NCI-H1105 treated with DMSO at 0.1 percent for 48 hours (cell line): ENCODE measurements at regions not wholly inside any gene's neighbourhood (a gene's known extent, or its start where the extent isn't known, plus 50 kb on each side); places are given as distances from the start of the nearest gene placed in this dataset.
A peak's percentile ranks its signal among the peaks of the same experiment; 100 is the strongest.
"Not testable (repeated sequence)": the region's sequence is repeated elsewhere in the genome, so short reads cannot be mapped to it uniquely, and the experiment has no call there.

Experiments
- DNase-seq: peaks from one replicate; lab custom pipeline; 2025; lab: John Stamatoyannopoulos, UW

GRCh38 chr3:21237638-21238037 is 513.4 kb downstream of the ZNF385D start:
- DNase-seq: no peak

DNA sequence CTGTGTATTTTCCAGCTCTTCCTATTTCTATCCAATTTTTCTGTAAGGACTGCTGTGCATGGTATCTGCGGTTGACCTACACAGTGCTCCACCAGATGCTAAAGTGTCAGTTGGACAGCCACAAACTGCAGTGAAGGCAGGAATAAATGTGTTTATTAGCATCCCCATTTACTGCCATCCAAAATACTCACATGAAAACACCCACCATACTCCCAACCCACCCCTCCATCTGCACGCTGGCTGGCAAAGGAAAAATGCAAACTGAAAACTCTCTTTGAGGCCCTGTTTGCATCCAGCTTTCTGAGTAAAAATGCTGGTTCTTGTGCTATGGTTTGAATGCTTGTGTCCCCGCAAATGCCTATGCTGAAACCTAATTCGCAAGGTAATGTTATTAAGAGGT is 515.5 kb downstream of the ZNF385D start:
- no peak for DNase-seq

GRCh38 chr3:21234933-21235332 is 516.1 kb downstream of the ZNF385D start:
- DNase-seq: no peak

DNA sequence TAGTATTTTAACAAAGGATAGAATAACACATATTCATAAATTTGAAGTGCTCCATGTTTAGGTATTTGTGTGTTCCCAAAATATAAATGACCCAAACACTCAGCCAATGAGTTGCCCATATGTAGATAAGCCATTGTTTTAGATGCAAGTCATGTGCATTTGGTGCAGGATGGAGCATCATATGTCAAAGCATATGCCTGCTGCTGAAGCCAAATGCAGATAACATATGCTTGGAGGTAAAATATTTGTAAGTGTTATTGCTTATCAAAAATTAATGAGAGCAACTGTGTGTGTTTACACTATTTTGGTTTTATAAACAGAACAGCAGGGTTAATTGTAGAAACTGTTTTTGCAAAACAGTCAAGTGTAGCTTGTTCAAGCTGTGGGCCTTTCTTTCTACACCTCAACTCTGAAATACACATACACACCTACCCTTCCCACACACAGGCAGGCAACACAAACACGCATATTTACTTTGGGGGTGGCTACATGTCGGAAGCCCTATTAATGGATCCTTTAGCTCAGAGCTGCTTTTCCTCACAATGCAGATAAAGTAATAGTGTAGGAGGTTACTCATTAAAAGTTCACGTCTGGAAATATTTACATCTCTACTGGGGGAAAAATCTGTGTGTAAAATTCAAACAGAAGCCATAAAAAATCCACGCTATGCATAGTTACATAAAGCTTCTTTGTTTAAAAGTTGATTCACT is 521.4 kb downstream of the ZNF385D start:
- no peak for DNase-seq

GRCh38 chr3:21226086-21226485 is 524.9 kb downstream of the ZNF385D start:
- DNase-seq: no peak

DNA sequence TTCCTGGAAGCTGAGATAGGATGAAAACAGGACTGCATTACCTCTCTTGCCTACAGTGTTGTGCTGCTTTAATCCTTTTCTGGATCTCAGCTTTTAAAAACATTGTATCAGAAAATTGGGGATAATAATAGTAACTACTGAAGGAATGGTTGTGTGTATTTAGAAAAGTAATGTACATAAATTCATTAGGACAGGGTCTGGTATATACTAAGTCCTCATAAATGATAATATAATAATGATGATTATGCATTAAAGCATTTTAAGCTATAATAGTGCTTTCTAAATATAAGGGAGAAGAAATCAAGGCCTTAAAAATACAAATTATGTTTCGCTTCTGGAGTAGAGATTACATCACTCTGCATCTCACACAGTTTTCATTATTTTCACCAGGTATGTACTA is 530.1 kb downstream of the ZNF385D start:
- no peak for DNase-seq

GRCh38 chr3:21216598-21216997 is 534.4 kb downstream of the ZNF385D start:
- no peak for DNase-seq

DNA sequence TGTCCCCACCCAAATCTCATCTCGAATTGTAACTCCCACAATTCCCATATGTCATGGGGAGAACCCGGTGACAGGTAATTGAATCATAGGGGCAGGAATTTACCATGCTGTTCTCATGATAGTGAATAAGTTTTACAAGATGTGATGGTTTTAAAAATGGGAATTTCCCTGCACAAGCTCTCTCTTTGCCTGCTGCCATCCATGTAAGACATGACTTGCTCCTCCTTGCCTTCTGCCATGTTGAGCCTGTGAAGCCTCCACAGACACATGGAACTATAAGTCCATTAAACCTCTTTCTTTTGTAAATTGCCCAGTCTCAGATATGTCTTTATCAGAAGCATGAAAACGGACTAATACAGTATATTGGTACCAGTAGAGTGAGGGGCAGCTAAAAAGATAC is 546.9 kb downstream of the ZNF385D start:
- DNase-seq: not testable (repeated sequence)

GRCh38 chr3:21195203-21195602 is 555.8 kb downstream of the ZNF385D start:
- no peak for DNase-seq

DNA sequence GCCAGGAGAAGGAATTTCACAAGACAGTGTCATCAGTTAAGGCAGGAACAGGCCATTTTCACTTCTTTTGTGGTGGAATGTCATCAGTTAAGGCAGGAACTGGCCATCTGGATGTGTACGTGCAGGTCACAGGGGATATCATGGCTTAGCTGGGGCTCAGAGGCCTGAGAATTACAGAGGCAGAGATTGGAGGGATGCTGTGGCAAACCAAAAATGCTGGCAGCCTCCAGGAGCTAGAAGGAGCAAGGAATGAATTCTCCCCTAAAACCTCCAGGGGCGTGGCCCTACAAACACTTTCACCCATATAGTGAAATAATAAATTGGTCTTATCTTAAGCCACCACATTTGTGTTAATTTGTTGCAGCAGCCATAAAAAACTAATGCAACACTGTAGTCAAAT is 557.0 kb downstream of the ZNF385D start:
- not testable (repeated sequence) for DNase-seq

- no peak for DNase-seq
Observed at GRCh38 chr3:21188459-21188858, 562.6 kb downstream of the ZNF385D start.

- DNase-seq: no peak
Observed at GRCh38 chr3:21185816-21186314, 565.1 kb downstream of the ZNF385D start.

GRCh38 chr3:21174461-21174860 is 576.5 kb downstream of the ZNF385D start:
- DNase-seq: no peak

GRCh38 chr3:21170964-21171363 is 580.0 kb downstream of the ZNF385D start:
- no peak for DNase-seq

- peak; percentile 18 for DNase-seq
Observed at GRCh38 chr3:21169948-21170347, 581.1 kb downstream of the ZNF385D start.

DNA sequence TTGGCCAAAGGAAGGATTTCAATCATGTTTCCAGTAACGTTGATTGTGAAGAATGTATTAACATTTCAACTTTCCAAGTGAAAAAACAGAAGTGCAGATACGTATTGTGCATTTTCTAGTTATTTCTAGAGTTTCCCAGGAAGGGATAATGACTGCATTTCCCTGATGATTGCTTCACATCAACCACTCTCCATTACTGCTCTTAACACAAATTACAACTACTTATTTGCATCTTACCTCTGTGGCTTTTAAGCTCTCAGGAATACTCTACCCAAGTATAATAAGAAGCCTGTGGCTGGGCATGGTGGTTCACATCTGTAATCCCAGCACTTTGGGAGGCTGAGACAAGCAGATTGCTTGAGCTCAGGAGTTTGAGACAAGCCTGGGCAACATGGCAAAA is 582.5 kb downstream of the ZNF385D start:
- DNase-seq: no peak

DNA sequence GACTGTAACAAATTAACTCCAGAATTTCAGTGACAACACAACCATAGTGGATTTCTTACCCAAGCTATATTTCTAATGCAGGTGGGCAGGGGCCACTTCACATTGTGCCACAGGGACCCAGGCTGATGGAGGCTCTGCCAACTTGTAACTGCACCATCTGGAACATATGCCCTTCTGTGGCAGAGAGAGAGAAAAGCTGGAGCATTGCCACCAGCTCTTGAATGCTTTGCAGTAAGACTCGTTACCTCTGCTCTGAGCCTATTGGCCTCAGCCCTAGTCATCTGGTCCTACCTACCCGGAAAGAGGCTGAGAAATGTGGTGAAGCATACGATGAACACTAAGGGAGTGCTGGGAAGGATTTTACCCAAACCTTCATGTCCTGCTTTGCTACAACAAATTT is 587.1 kb downstream of the ZNF385D start:
- peak; percentile 39 for DNase-seq

- no peak for DNase-seq
Observed at GRCh38 chr3:21159543-21159906, 591.5 kb downstream of the ZNF385D start.

DNA sequence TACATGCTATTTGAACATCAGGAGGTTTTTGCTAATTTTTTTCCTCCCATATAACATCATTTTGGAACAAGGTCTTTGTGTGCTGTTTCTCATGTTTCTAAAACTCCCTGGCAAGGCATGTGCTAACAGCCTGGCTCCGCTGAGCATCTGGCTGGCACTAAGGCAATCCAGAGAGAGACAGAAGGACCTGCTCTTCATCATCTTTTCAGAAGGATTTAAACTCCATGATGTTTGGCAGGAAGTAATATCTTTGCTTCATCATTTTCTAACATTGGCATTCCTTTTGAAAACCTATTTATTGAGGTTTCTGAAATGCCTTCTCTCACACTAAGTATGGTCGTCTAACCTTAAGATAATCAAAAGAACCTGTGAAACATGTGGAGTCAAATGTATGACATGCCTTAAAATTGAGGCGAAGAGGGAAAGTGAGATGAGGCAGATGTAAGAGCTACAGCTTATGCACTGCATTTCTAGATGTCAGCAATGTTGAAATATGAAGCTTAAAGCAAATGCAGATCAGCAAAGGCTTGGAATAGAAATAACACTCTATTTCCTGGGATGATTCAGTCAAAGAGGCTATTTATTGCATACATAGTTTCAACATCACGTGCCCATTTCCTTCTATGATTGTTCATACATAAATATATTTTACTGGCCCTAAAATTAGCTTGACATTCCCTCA is 592.0 kb downstream of the ZNF385D start:
- DNase-seq: no peak

DNA sequence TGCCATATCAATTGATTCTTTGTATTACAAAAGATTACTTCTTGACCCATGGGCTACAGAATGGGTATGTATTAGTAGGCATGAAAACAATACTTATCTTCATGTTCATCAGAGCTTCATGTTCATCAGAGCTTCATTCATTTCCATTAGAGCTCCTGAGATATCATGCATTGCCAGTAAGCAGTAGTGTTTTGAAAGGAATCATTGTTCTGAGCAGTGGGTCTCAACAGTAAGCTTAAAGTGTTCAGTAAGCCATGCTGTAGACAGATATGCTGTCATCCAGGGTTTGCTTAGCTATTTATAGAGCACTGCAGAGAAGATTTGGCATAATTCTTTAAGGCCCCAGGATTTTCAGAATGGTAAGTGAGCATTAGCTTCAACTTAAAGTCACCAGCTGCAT is 596.1 kb downstream of the ZNF385D start:
- DNase-seq: no peak

GRCh38 chr3:21152555-21152954 is 598.5 kb downstream of the ZNF385D start:
- no peak for DNase-seq

DNA sequence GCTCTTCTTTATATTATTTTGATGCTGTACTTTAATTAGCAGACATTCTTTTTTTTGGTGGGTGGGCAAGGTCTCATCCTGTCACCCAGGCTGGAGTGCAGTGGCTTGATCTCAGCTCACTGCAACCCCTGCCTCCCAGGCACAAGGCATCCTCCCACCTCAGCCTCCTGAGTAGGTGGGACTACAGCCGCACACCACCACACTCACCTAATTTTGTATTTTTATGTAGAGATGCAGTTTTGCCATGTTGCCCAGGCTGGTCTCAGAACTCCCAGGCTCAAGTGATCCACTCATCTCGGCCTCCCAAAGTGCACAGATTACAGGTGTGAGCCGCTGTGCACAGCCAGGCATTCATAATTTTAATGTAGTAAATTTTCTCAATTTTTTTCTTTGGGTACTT is 608.1 kb downstream of the ZNF385D start:
- no peak for DNase-seq

DNA sequence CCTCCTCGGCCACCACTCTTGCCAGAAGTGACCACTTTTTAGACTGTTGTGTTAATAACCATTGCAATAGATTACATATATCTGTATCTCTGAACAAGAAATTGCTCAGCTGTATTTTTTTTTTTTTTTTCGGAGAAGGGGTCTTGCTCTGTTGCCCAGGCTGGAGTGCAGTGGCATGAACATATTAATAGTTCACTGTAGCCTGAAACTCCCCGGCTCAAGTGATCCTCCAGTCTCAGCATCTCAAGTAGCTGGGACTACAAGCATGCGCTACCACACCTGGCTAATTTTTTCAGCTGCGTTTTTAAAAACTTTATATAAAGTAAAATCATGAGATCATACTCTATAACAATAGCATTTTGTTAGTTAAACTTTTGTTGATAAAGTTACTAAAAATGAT is 609.0 kb downstream of the ZNF385D start:
- DNase-seq: no peak

- no peak for DNase-seq
Observed at GRCh38 chr3:21140785-21141184, 610.2 kb downstream of the ZNF385D start.
